ENCODE measurements at regions not wholly inside any gene's neighbourhood (a gene's known extent, or its start where the extent isn't known, plus 50 kb on each side); places are given as distances from the start of the nearest gene placed in this dataset.

DNA sequence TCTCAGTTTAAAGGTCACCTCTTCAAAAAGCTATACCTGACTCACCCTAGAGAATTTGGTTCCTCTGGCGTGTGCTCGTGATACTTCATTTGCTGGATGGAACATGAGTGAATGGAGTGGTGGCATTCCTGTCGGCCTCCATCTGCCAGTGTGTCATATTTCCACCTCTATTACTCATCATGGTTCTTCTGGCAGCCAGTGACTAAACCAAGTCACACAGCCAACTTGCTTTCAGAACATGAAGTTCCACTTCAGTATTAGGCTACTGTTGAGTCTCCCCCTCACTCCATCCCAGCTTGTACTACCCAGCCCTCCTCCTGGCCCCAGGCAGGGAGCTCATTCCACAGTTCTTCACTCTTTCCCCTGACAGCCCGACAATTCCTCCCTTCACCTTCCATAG is 169.8 kb downstream of the MREG start:
- intact Hi-C loops (cut with DNase I), result no loop called here

DNA sequence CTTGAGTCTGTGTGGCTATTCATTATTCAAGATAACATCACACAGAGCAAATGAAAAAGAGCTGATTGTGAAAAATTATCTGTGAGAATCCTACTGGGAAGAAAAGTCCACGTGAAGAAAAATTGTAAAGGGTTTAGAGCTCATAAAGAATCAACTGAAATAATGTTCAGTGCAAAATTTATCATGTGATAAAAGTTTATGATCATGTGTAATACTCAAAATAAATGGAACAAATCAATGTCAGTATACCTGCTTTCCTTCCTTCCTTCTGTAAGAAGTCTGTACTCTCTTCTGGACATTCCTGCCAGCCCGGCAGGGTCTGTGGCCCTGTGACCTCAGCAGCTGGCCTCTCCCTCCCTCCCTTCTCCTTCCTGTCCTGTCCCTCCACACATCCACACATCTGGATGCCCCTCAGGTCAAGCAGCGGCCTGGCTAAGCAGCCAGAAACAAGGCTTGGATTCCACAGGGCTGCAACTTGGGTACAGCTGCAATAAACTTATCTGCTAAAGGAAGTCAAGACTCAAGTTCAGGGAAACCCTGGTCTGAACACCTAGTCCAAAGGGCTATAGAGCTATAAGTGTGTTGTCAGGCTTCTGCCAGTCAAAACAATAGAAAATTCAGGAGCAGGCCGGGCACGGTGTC is 172.1 kb downstream of the MREG start:
- WGBS, result 66% methylated on average over 5 of the region's 5 CpGs

More for the DNA sequence above, 169.8 kb downstream of the MREG start:
- H3K27me3 ChIP-seq (replicated peaks; ENCODE audit: insufficient read depth), result no peaks in the 10 kb centered on the region
- H3K36me3 ChIP-seq, result no peaks in the 10 kb centered on the region
- no peak overlapping the region for H3K4me3 ChIP-seq
- no peak for DNase-seq (ENCODE audit: low spot score)
- no peak for TF ChIP-seq POLR2A (IDR thresholded peaks at IDR 0.05)
- TF ChIP-seq, protein P1, sequence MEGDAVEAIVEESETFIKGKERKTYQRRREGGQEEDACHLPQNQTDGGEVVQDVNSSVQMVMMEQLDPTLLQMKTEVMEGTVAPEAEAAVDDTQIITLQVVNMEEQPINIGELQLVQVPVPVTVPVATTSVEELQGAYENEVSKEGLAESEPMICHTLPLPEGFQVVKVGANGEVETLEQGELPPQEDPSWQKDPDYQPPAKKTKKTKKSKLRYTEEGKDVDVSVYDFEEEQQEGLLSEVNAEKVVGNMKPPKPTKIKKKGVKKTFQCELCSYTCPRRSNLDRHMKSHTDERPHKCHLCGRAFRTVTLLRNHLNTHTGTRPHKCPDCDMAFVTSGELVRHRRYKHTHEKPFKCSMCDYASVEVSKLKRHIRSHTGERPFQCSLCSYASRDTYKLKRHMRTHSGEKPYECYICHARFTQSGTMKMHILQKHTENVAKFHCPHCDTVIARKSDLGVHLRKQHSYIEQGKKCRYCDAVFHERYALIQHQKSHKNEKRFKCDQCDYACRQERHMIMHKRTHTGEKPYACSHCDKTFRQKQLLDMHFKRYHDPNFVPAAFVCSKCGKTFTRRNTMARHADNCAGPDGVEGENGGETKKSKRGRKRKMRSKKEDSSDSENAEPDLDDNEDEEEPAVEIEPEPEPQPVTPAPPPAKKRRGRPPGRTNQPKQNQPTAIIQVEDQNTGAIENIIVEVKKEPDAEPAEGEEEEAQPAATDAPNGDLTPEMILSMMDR (IDR thresholded peaks at IDR 0.05), result no peak
- TF ChIP-seq POLR2AphosphoS5 (IDR thresholded peaks at IDR 0.05), result no peak
- H3K27ac ChIP-seq, result no peak overlapping the region
- WGBS, result 65% methylated on average over 4 of the region's 4 CpGs
- H3K4me1 ChIP-seq (replicated peaks), result no peaks in the 10 kb centered on the region
- H3K9me3 ChIP-seq, result no peaks in the 10 kb centered on the region

DNA sequence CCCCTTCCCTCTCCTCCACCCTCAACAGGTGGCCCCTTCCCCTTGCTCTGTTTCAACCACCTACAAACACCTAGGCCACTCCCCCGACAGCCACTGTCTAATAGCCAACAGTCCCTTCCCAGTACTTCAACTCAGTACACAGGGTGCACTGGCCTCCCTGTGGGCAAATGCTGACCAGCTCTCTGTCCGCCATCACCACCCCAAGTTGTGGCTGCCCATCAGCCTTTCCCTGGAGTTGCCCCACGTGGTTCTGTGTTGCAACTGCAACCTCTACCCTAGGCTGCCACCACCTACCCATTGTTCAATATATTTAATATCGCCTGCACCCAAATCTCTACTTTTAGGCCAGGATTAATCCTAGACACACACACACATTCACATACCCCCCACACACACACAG is 173.5 kb downstream of the MREG start:
- TF ChIP-seq, protein P1 (IDR thresholded peaks at IDR 0.05), result no peak
- TF ChIP-seq POLR2A (IDR thresholded peaks at IDR 0.05) (no peak), POLR2AphosphoS5 (IDR thresholded peaks at IDR 0.05) (no peak)
- 91% methylated on average over 4 of the region's 4 CpGs for WGBS
- intact Hi-C loops (cut with DNase I), result no loop called here
- Histone ChIP-seq H3K9me3 (no peaks in the 10 kb centered on the region), H3K27ac (no peak overlapping the region), H3K4me3 (no peak overlapping the region), H3K27me3 (replicated peaks; ENCODE audit: insufficient read depth) (no peaks in the 10 kb centered on the region), H3K4me1 (replicated peaks) (no peaks in the 10 kb centered on the region), H3K36me3 (no peaks in the 10 kb centered on the region)
- no peak for DNase-seq (ENCODE audit: low spot score)

More for the DNA sequence above, 172.1 kb downstream of the MREG start:
- no peaks in the 10 kb centered on the region for H3K4me1 ChIP-seq (replicated peaks)
- H3K4me3 ChIP-seq, result no peak overlapping the region
- intact Hi-C loops (cut with DNase I), result no loop called here
- no peaks in the 10 kb centered on the region for H3K9me3 ChIP-seq
- no peaks in the 10 kb centered on the region for H3K36me3 ChIP-seq
- no peaks in the 10 kb centered on the region for H3K27me3 ChIP-seq (replicated peaks; ENCODE audit: insufficient read depth)
- DNase-seq (ENCODE audit: low spot score), result no peak
- TF ChIP-seq, protein P1 (IDR thresholded peaks at IDR 0.05), result no peak
- TF ChIP-seq POLR2A (IDR thresholded peaks at IDR 0.05) (no peak), POLR2AphosphoS5 (IDR thresholded peaks at IDR 0.05) (no peak)
- no peak overlapping the region for H3K27ac ChIP-seq

DNA sequence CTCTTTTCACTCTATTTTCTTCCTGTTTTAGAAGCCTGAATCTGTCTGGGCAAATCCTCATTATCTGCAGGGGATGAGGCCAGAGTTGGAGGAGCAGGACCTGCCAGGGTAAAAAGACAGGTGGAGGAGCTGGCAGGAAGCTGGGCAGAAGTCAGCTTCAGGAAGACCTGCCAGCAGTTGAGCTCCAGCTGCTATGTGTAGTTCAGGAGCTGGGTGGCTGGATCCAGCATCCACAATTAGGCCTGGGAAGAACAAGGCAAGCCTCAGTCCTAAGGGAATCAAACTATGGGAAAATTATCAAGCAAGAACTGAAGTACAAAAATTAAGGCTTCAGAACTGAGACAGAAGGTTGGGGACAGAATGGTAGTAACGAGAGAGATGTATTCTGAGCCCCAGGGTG is 174.0 kb downstream of the MREG start:
- DNase-seq (ENCODE audit: low spot score), result no peak
- H3K36me3 ChIP-seq, result no peaks in the 10 kb centered on the region
- intact Hi-C loops (cut with DNase I), result no loop called here
- TF ChIP-seq, protein P1 (IDR thresholded peaks at IDR 0.05), result no peak
- TF ChIP-seq POLR2A (IDR thresholded peaks at IDR 0.05) (no peak), POLR2AphosphoS5 (IDR thresholded peaks at IDR 0.05) (no peak)
- no peaks in the 10 kb centered on the region for H3K9me3 ChIP-seq
- WGBS, result 71% methylated on average over 1 of the region's 1 CpG
- H3K4me3 ChIP-seq, result no peak overlapping the region
- no peaks in the 10 kb centered on the region for H3K27me3 ChIP-seq (replicated peaks; ENCODE audit: insufficient read depth)
- H3K27ac ChIP-seq, result no peak overlapping the region
- H3K4me1 ChIP-seq (replicated peaks), result no peaks in the 10 kb centered on the region

DNA sequence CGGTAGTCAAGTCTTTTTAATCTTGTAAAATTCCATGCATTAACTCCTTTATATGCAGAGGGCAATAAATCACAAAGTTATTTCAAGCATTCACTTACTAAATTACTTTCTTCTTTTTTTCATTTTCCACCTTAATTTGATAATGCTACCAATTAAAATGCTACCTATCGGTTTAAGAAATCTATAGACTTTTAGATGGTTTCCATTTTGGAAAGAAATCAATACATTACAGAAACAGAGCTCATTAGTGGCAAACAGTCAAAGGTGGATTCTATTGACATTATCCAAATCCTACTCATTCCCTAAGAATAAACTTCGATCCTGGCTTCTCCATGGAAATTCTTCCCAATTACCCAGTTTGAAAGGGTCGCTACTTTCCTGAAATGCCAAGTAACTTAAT is 176.5 kb downstream of the MREG start:
- intact Hi-C loops (cut with DNase I), result no loop called here
- 92% methylated on average over 4 of the region's 4 CpGs for WGBS
- no peaks in the 10 kb centered on the region for H3K27me3 ChIP-seq (replicated peaks; ENCODE audit: insufficient read depth)

More for the DNA sequence above, 176.5 kb downstream of the MREG start:
- Histone ChIP-seq H3K9me3 (no peaks in the 10 kb centered on the region), H3K4me1 (replicated peaks) (no peaks in the 10 kb centered on the region), H3K4me3 (no peak overlapping the region), H3K27ac (no peak overlapping the region), H3K36me3 (no peaks in the 10 kb centered on the region)
- no peak for TF ChIP-seq POLR2AphosphoS5 (IDR thresholded peaks at IDR 0.05)
- TF ChIP-seq, protein P1 (IDR thresholded peaks at IDR 0.05), result no peak
- TF ChIP-seq POLR2A (IDR thresholded peaks at IDR 0.05), result no peak
- DNase-seq (ENCODE audit: low spot score), result no peak
